ENCODE measurements at regions not wholly inside any gene's neighbourhood (a gene's known extent, or its start where the extent isn't known, plus 50 kb on each side); places are given as distances from the start of the nearest gene placed in this dataset.
"Not testable (repeated sequence)": the region's sequence is repeated elsewhere in the genome, so short reads cannot be mapped to it uniquely, and the experiment has no call there.

- TF ChIP-seq CTCF (IDR thresholded peaks at IDR 0.05; ENCODE audit: insufficient read depth, low read length) = no peak
These were observed 166.7 kb downstream of the SQOR start for GRCh38 chr15:45801543-45801942.

DNA sequence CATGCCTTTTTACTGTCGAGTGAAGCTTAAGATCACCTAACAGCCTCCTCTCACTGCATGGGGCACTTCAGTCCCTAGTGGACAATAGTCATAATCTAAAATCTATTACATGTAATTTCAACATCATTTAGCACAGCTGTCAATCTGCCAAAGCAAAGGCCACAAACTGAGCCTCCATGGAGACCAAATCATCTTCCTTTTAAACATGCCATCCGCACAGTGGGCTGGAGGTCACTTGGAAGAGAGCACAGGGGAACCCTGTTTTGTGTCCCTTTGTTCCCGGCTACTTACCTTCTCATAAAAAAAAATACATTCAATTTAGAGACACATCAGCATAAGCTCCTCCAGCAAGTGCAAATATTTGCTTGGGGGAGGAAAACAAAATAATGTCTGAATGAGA is 167.3 kb downstream of the SQOR start:
- TF ChIP-seq CTCF (IDR thresholded peaks at IDR 0.05; ENCODE audit: insufficient read depth, low read length) = no peak
- H3K4me3 ChIP-seq (ENCODE audit: low read depth, low read length) = no peak overlapping the region
- DNase-seq (ENCODE audit: low read depth) = no peak

More at GRCh38 chr15:45801543-45801942, 166.7 kb downstream of the SQOR start:
- H3K4me3 ChIP-seq (ENCODE audit: low read depth, low read length) = no peak overlapping the region
- DNase-seq (ENCODE audit: low read depth) = no peak

GRCh38 chr15:45804028-45804427 is 169.2 kb downstream of the SQOR start:
- no peak for DNase-seq (ENCODE audit: low read depth)
- TF ChIP-seq CTCF (IDR thresholded peaks at IDR 0.05; ENCODE audit: insufficient read depth, low read length) = no peak
- no peak overlapping the region for H3K4me3 ChIP-seq (ENCODE audit: low read depth, low read length)

GRCh38 chr15:45810201-45810600 is 175.4 kb downstream of the SQOR start:
- no peak overlapping the region for H3K4me3 ChIP-seq (ENCODE audit: low read depth, low read length)
- no peak for DNase-seq (ENCODE audit: low read depth)
- TF ChIP-seq CTCF (IDR thresholded peaks at IDR 0.05; ENCODE audit: insufficient read depth, low read length) = no peak

DNA sequence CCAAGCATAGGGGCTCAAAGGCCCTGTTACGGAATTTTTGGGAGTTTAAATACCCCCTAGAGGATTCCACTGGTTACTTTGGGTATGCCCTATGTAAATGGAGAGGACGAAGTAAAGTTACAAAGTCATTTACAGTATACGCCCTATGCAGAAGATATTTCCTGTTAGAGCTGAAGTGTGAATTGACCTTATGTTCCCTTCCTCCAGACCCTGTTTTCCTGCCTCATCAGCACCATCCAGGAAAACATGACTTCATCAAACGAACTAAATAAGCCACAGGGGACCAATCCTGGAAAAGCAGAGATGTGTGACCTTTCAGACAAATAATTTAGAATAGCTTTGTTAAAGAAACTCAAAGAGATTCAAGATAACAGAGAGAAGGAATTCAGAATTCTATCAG is 177.4 kb downstream of the SQOR start:
- no peak for TF ChIP-seq CTCF (IDR thresholded peaks at IDR 0.05; ENCODE audit: insufficient read depth, low read length)
- no peak for DNase-seq (ENCODE audit: low read depth)
- no peak overlapping the region for H3K4me3 ChIP-seq (ENCODE audit: low read depth, low read length)

DNA sequence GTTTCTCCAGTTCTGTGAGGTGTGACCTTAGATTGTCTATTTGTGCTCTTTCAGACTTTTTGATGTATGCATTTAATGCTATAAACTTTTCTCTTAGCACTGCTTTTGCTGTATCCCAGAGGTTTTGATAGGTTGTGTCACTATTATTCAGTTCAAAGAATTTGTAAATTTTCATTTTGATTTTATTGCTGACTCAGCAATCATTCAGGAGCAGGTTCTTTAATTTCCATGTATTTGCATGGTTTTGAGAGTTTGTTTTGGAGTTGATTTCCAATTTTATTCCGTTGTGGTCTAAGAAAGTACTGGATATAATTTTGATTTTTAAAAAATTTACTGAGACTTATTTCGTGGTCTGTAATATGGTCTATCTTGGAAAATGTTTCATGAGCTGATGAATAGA is 182.7 kb downstream of the SQOR start:
- not testable (repeated sequence) for H3K4me3 ChIP-seq (ENCODE audit: low read depth, low read length); DNase-seq (ENCODE audit: low read depth)

DNA sequence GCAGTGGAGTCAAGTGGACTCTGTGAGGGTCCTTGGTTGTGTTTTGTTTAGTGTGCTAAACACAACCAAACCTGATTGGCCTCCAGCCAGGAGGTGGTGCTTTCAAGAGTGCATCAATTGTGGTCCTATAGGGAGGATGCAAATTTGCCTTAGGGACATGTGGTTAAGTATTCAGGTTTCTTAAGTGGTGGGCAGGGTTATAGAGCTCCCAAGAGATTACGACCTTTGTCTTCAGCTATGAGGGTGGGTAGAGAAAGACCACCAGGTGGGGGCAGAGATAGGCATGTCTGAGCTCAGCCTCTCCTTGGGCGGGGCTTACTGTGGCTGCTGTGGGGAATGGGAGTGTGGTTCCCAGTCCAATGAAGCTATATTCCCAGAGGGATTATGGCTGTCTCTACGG is 186.6 kb downstream of the SQOR start:
- no peak for DNase-seq (ENCODE audit: low read depth)
- TF ChIP-seq CTCF (IDR thresholded peaks at IDR 0.05; ENCODE audit: insufficient read depth, low read length) = no peak
- no peak overlapping the region for H3K4me3 ChIP-seq (ENCODE audit: low read depth, low read length)

- not testable (repeated sequence) for DNase-seq (ENCODE audit: low read depth); H3K4me3 ChIP-seq (ENCODE audit: low read depth, low read length)
These were observed 188.1 kb downstream of the SQOR start for GRCh38 chr15:45822968-45823367.

All from fibroblast of the aortic adventitia (primary cell).